H9 (cell line): ENCODE measurements at regions not wholly inside any gene's neighbourhood (a gene's known extent, or its start where the extent isn't known, plus 50 kb on each side); places are given as distances from the start of the nearest gene placed in this dataset.

Source experiments
- DNase-seq: peaks from one replicate; pipeline ENCODE4 v3.0.0-alpha.2; 2017
- H2AFZ ChIP-seq: one replicate; pipeline ENCODE4 v1.6.1; 2013; ENCODE audit warnings: mild to moderate bottlenecking, low read length, control low read depth, moderate library complexity
- H2AK5ac ChIP-seq: 2 replicates; pipeline ENCODE4 v1.6.1; 2013; ENCODE audit warnings: low read length, control low read depth, mixed read lengths; ENCODE audit not compliant: insufficient read length
- H2BK120ac ChIP-seq: one replicate; pipeline ENCODE4 v1.6.1; 2013; ENCODE audit warnings: low read depth, mild to moderate bottlenecking, low read length, control low read depth, inconsistent platforms; ENCODE audit not compliant: poor library complexity, severe bottlenecking
- H2BK12ac ChIP-seq: 2 replicates; pipeline ENCODE4 v1.6.1; 2013; ENCODE audit warnings: low read length, control low read depth, mixed read lengths, low read depth; ENCODE audit not compliant: insufficient read length
- H2BK15ac ChIP-seq: 2 replicates; pipeline ENCODE4 v1.6.1; 2013; ENCODE audit warnings: low read depth, low read length, control low read depth
- H2BK20ac ChIP-seq: one replicate; pipeline ENCODE4 v1.6.1; 2013; ENCODE audit warnings: low read depth, mild to moderate bottlenecking, low read length, control low read depth, inconsistent platforms; ENCODE audit not compliant: poor library complexity, severe bottlenecking
- H2BK5ac ChIP-seq: 2 replicates; pipeline ENCODE4 v1.6.1; 2013; ENCODE audit warnings: low read length, control low read depth, mixed read lengths; ENCODE audit not compliant: insufficient read length
- H3K14ac ChIP-seq: 2 replicates; pipeline ENCODE4 v1.6.1; 2013; ENCODE audit warnings: low read length, control low read depth; ENCODE audit not compliant: insufficient read depth
- H3K18ac ChIP-seq: 2 replicates; pipeline ENCODE4 v1.6.1; 2013; ENCODE audit warnings: low read depth, mild to moderate bottlenecking, mixed read lengths, low read length, control low read depth; ENCODE audit not compliant: insufficient read length
- H3K23ac ChIP-seq: 2 replicates; pipeline ENCODE4 v1.6.1; 2013; ENCODE audit warnings: low read length, control low read depth, mixed read lengths, low read depth; ENCODE audit not compliant: insufficient read length
- H3K23me2 ChIP-seq: 2 replicates; pipeline ENCODE4 v1.6.1; 2013; ENCODE audit warnings: low read depth, mild to moderate bottlenecking, mixed read lengths, low read length, control low read depth; ENCODE audit not compliant: insufficient read length, poor library complexity, severe bottlenecking
- H3K27ac ChIP-seq: 2 replicates; pipeline ENCODE4 v1.5.1; 2013; ENCODE audit warnings: low read length, control low read depth, mixed read lengths, low read depth; ENCODE audit not compliant: insufficient read length
- H3K27me3 ChIP-seq: 2 replicates; pipeline ENCODE4 v1.6.1; 2013; ENCODE audit warnings: low read length, control low read depth, inconsistent platforms; ENCODE audit not compliant: insufficient read depth
- H3K4ac ChIP-seq: 2 replicates; pipeline ENCODE4 v1.6.1; 2013; ENCODE audit warnings: low read depth, mild to moderate bottlenecking, control low read depth, inconsistent platforms, low read length, moderate library complexity
- H3K4me1 ChIP-seq: 2 replicates; pipeline ENCODE4 v1.6.1; 2013; ENCODE audit warnings: low read length, control low read depth, inconsistent platforms; ENCODE audit not compliant: insufficient read depth
- H3K4me2 ChIP-seq: 2 replicates; pipeline ENCODE4 v1.6.1; 2013; ENCODE audit warnings: low read length, control low read depth, mixed read lengths; ENCODE audit not compliant: insufficient read length, insufficient read depth
- H3K56ac ChIP-seq: 2 replicates; pipeline ENCODE4 v1.6.1; 2013; ENCODE audit warnings: low read depth, mild to moderate bottlenecking, mixed read lengths, low read length, control low read depth; ENCODE audit not compliant: insufficient read length
- H3K79me1 ChIP-seq: 2 replicates; pipeline ENCODE4 v1.6.1; 2013; ENCODE audit warnings: low read depth, mild to moderate bottlenecking, moderate library complexity, low read length, control low read depth, inconsistent platforms; ENCODE audit not compliant: insufficient read depth, poor library complexity, severe bottlenecking
- H3K79me2 ChIP-seq: 2 replicates; pipeline ENCODE4 v1.6.1; 2013; ENCODE audit warnings: low read length, control low read depth, inconsistent platforms; ENCODE audit not compliant: insufficient read depth
- H3K9ac ChIP-seq: 2 replicates; pipeline ENCODE4 v1.6.1; 2013; ENCODE audit warnings: low read length, control low read depth, mixed read lengths; ENCODE audit not compliant: insufficient read length; ENCODE audit errors: extremely low read depth
- H3K9me3 ChIP-seq: one replicate; pipeline ENCODE4 v1.6.1; 2013; ENCODE audit warnings: low read depth, low read length, inconsistent platforms; ENCODE audit not compliant: control insufficient read depth
- H3T11ph ChIP-seq: one replicate; pipeline ENCODE4 v1.6.1; 2013; ENCODE audit warnings: mild to moderate bottlenecking, low read length, control low read depth, inconsistent platforms
- H4K20me1 ChIP-seq: one replicate; pipeline ENCODE4 v1.6.1; 2013; ENCODE audit not compliant: control insufficient read depth, insufficient read length, insufficient read depth
- H4K5ac ChIP-seq: 2 replicates; pipeline ENCODE4 v1.6.1; 2013; ENCODE audit warnings: low read depth, mild to moderate bottlenecking, mixed read lengths, low read length, control low read depth; ENCODE audit not compliant: insufficient read length
- H4K8ac ChIP-seq: replicated peaks from 2 replicates; pipeline ENCODE4 v1.6.1; 2013; ENCODE audit warnings: low read length, control low read depth, mixed read lengths, low read depth; ENCODE audit not compliant: insufficient read length
- H4K91ac ChIP-seq: 2 replicates; pipeline ENCODE4 v1.6.1; 2013; ENCODE audit warnings: low read depth, mild to moderate bottlenecking, moderate library complexity, mixed read lengths, low read length, control low read depth; ENCODE audit not compliant: insufficient read length
- H3K27ac Mint-ChIP-seq, 3 experiments: 2 replicates in 2 of 3; 3 replicates in 1 of 3; pipeline ENCODE4 v1.8.0; 2020 to 2021; ENCODE audit warnings: mixed read lengths in 3 of 3, mild to moderate bottlenecking in 1 of 3, moderate library complexity in 1 of 3
- H3K27me3 Mint-ChIP-seq: 2 replicates; pipeline ENCODE4 v1.8.0; 2021; ENCODE audit warnings: low read depth, mild to moderate bottlenecking, moderate library complexity, mixed read lengths
- H3K36me3 Mint-ChIP-seq, 3 experiments: 2 replicates in 2 of 3; 3 replicates in 1 of 3; pipeline ENCODE4 v1.8.0; 2020 to 2021; ENCODE audit warnings: low read depth in 3 of 3, mixed read lengths in 3 of 3; ENCODE audit not compliant: insufficient read depth in 1 of 3
- H3K4me1 Mint-ChIP-seq, 2 experiments: 2 replicates each; pipeline ENCODE4 v1.8.0; 2020; ENCODE audit warnings: mixed read lengths in 2 of 2
- H3K4me3 Mint-ChIP-seq, 2 experiments: 2 replicates in 1 of 2; 3 replicates in 1 of 2; pipeline ENCODE4 v1.8.0; 2020 to 2021; ENCODE audit warnings: mild to moderate bottlenecking in 2 of 2, mixed read lengths in 2 of 2, moderate library complexity in 1 of 2
- H3K9me3 Mint-ChIP-seq, 2 experiments: 2 replicates in 1 of 2; 3 replicates in 1 of 2; pipeline ENCODE4 v1.8.0; 2020; ENCODE audit warnings: mild to moderate bottlenecking in 2 of 2, mixed read lengths in 2 of 2, moderate library complexity in 1 of 2
- CTCF ChIP-seq: fragments of 200-600 bp; sonication (generic); conservative IDR thresholded peaks from 3 replicates; pipeline ENCODE4 v1.8.0; 2021; ENCODE audit warnings: antibody characterized with exemption, mild to moderate bottlenecking
- WGBS: extraction: QIAGEN DNeasy Blood & Tissue Kit; methylation state at CpG from one replicate; pipeline ENCODE4 v1.1.7; 2013; ENCODE audit warnings: missing lambda C conversion rate, low lambda C conversion rate, mixed read lengths; ENCODE audit not compliant: insufficient read length; ENCODE audit errors: extremely low coverage; 5-methylcytosine and 5-hydroxymethylcytosine counted together

GRCh38 chr15:97168704-97169475 lies 791.6 kb upstream of the ARRDC4 start:
- H4K20me1 ChIP-seq, result no peaks in the 10 kb centered on the region
- no peak overlapping the region for H2BK20ac ChIP-seq
- H3K79me2 ChIP-seq, result no peaks in the 10 kb centered on the region
- no peak overlapping the region for H3K4ac ChIP-seq
- H3K23ac ChIP-seq, result no peak overlapping the region
- WGBS, result no CpG with 5 or more reads among the region's 12 CpGs
- no peak overlapping the region for H2BK12ac ChIP-seq
- H4K8ac ChIP-seq, result no peak overlapping the region
- Mint-ChIP-seq H3K9me3 (peaks cover 0 to 2% of the 10 kb centered on the region in 2 experiments; a peak in 2 of 5 replicates), H3K36me3 (no peaks in the 10 kb centered on the region; a peak in 1 of 7 replicates), H3K4me1 (peaks cover 9 to 10% of the 10 kb centered on the region in 2 experiments), H3K27ac (peak overlapping the region in 2 of 3 experiments; percentile 17 to 63; a peak in 4 of 7 replicates), H3K4me3 (no peak overlapping the region), H3K27me3 (no peaks in the 10 kb centered on the region)
- no peak overlapping the region for H2BK15ac ChIP-seq
- H3K14ac ChIP-seq, result no peak overlapping the region
- H3K9ac ChIP-seq, result no peak overlapping the region
- H2AK5ac ChIP-seq, result no peak overlapping the region
- no peak overlapping the region for H3K18ac ChIP-seq
- H3K23me2 ChIP-seq, result no peaks in the 10 kb centered on the region
- H3T11ph ChIP-seq, result no peak overlapping the region
- H4K5ac ChIP-seq, result no peak overlapping the region
- H2BK120ac ChIP-seq, result no peak overlapping the region
- no peak overlapping the region for H3K27ac ChIP-seq
- H2AFZ ChIP-seq, result no peak overlapping the region
- H3K4me2 ChIP-seq, result no peak overlapping the region
- 0 out of 2 replicates have a peak, but pooled peaks cover 3% of the 10 kb centered on the region for H3K4me1 ChIP-seq
- H3K56ac ChIP-seq, result no peak overlapping the region
- no peak for TF ChIP-seq CTCF
- no peak overlapping the region for H4K91ac ChIP-seq
- H3K27me3 ChIP-seq, result no peaks in the 10 kb centered on the region
- H3K79me1 ChIP-seq, result no peaks in the 10 kb centered on the region
- DNase-seq, result no peak
- H2BK5ac ChIP-seq, result no peak overlapping the region
- no peaks in the 10 kb centered on the region for H3K9me3 ChIP-seq
